Stimulated activated CD8-positive, alpha-beta memory T cell treated with anti-CD3 and anti-CD28 coated beads, Interleukin-7, amount 100 ng/mL, for 4 hours (primary cell): ENCODE measurements at regions not wholly inside any gene's neighbourhood (a gene's known extent, or its start where the extent isn't known, plus 50 kb on each side); places are given as distances from the start of the nearest gene placed in this dataset.

Experiments
- DNase-seq, 2 donors: peaks; one replicate each; pipeline ENCODE4 v3.0.0-alpha.2; 2020; ENCODE audit warnings: low read depth in 2 of 2

GRCh38 chr2:120567128-120567527 lies 168.5 kb upstream of the GLI2 start:
- DNase-seq = no peak

- no peak for DNase-seq
Measured at GRCh38 chr2:120568089-120568974, 167.3 kb upstream of the GLI2 start.

GRCh38 chr2:120568975-120569268 lies 166.7 kb upstream of the GLI2 start:
- no peak for DNase-seq

- no peak for DNase-seq
Measured at GRCh38 chr2:120570001-120570400, 165.7 kb upstream of the GLI2 start.

GRCh38 chr2:120570546-120570945 lies 165.1 kb upstream of the GLI2 start:
- no peak for DNase-seq

- DNase-seq = no peak
Measured at GRCh38 chr2:120571015-120571728, 164.5 kb upstream of the GLI2 start.

- no peak for DNase-seq
Measured at GRCh38 chr2:120572226-120572625, 163.4 kb upstream of the GLI2 start.

GRCh38 chr2:120574620-120575019 lies 161.0 kb upstream of the GLI2 start:
- no peak for DNase-seq

GRCh38 chr2:120575966-120576365 lies 159.7 kb upstream of the GLI2 start:
- DNase-seq = no peak

GRCh38 chr2:120576509-120577474 lies 158.9 kb upstream of the GLI2 start:
- no peak for DNase-seq

GRCh38 chr2:120577721-120578295 lies 157.9 kb upstream of the GLI2 start:
- no peak for DNase-seq

- DNase-seq = no peak
Measured at GRCh38 chr2:120578576-120579352, 156.9 kb upstream of the GLI2 start.

GRCh38 chr2:120579916-120580685 lies 155.6 kb upstream of the GLI2 start:
- DNase-seq = no peak

GRCh38 chr2:120580709-120581108 lies 155.0 kb upstream of the GLI2 start:
- DNase-seq = no peak

GRCh38 chr2:120583121-120583520 lies 152.5 kb upstream of the GLI2 start:
- no peak for DNase-seq

GRCh38 chr2:120583851-120584570 lies 151.7 kb upstream of the GLI2 start:
- DNase-seq = no peak

GRCh38 chr2:120586507-120587278 lies 149.0 kb upstream of the GLI2 start:
- DNase-seq = no peak

- DNase-seq = no peak
Measured at GRCh38 chr2:120587279-120587996, 148.2 kb upstream of the GLI2 start.
